PC-9 (cell line): ENCODE measurements at regions not wholly inside any gene's neighbourhood (a gene's known extent, or its start where the extent isn't known, plus 50 kb on each side); places are given as distances from the start of the nearest gene placed in this dataset.

Experiments used
- BruUV-seq: library from RNA; stranded (reverse); fragments of 400-500 nt; replicated peaks from 2 replicates; lab custom pipeline; 2021; lab: Mats Ljungman, UMichigan
- CTCF ChIA-PET: fragments of 300-600 bp; sonication (Branson Sonifier 250); formaldehyde crosslinking; loops from one replicate; lab custom pipeline; 2022; ENCODE audit warnings: antibody characterized with exemption; lab: Charles Lee
- POLR2A ChIA-PET: fragments of 300-600 bp; sonication (Branson Sonifier 250); formaldehyde crosslinking; loops from one replicate; lab custom pipeline; 2022; ENCODE audit warnings: antibody characterized with exemption; ENCODE audit not compliant: unreplicated experiment; lab: Charles Lee
- DNase-seq, 2 experiments: peaks; one replicate each; pipeline versions ENCODE4 v3.0.0 to v3.0.0-alpha.2; 2015 to 2022; ENCODE audit warnings: mixed read lengths in 1 of 2
- H2AFZ ChIP-seq: fragments of 200-600 bp; sonication (generic); 2 replicates; pipeline ENCODE4 v1.8.1; 2017; ENCODE audit warnings: antibody characterized with exemption
- H3F3A ChIP-seq: fragments of 200-600 bp; sonication (generic); 2 replicates; pipeline ENCODE4 v1.8.1; 2017; ENCODE audit warnings: antibody characterized with exemption, mild to moderate bottlenecking, low read depth; ENCODE audit not compliant: insufficient read depth
- H3K27ac ChIP-seq: fragments of 200-600 bp; sonication (generic); 2 replicates; pipeline ENCODE4 v1.6.1; 2016; ENCODE audit warnings: mixed run types
- H3K27me3 ChIP-seq: fragments of 200-600 bp; sonication (generic); 2 replicates; pipeline ENCODE4 v1.6.1; 2016; ENCODE audit warnings: low read depth, mixed run types; ENCODE audit not compliant: insufficient read depth
- H3K36me3 ChIP-seq: fragments of 200-600 bp; sonication (generic); 2 replicates; pipeline ENCODE4 v1.6.1; 2016; ENCODE audit warnings: low read depth, mixed run types
- H3K4me1 ChIP-seq: fragments of 200-600 bp; sonication (generic); replicated peaks from 2 replicates; pipeline ENCODE4 v1.6.1; 2016; ENCODE audit warnings: mixed run types; ENCODE audit not compliant: insufficient read depth
- H3K4me2 ChIP-seq: fragments of 200-600 bp; sonication (generic); 2 replicates; pipeline ENCODE4 v1.6.1; 2017; ENCODE audit warnings: mixed run types
- H3K4me3 ChIP-seq: fragments of 200-600 bp; sonication (generic); 2 replicates; pipeline ENCODE4 v1.6.1; 2016; ENCODE audit warnings: mixed run types
- H3K79me2 ChIP-seq: fragments of 200-600 bp; sonication (generic); 2 replicates; pipeline ENCODE4 v1.6.1; 2017; ENCODE audit warnings: low read depth, mixed run types
- H3K9me2 ChIP-seq: fragments of 200-600 bp; sonication (generic); 2 replicates; pipeline ENCODE4 v1.8.1; 2017; ENCODE audit warnings: mild to moderate bottlenecking; ENCODE audit not compliant: insufficient read depth
- H3K9me3 ChIP-seq: fragments of 200-600 bp; sonication (generic); 2 replicates; pipeline ENCODE4 v1.8.1; 2016; ENCODE audit warnings: low read depth; ENCODE audit not compliant: insufficient read depth
- H4K20me1 ChIP-seq: fragments of 200-600 bp; sonication (generic); 2 replicates; pipeline ENCODE4 v1.8.1; 2017; ENCODE audit not compliant: insufficient read depth
- CTCF ChIP-seq: fragments of 200-600 bp; sonication (generic); conservative IDR thresholded peaks from 2 replicates; pipeline ENCODE4 v1.6.1; 2017; ENCODE audit warnings: mixed run types, antibody characterized with exemption, mild to moderate bottlenecking, moderate library complexity
- EZH2 ChIP-seq: fragments of 200-600 bp; sonication (generic); IDR thresholded peaks from 2 replicates; pipeline ENCODE4 v1.8.0; 2017; ENCODE audit warnings: antibody characterized with exemption, low read depth
- intact Hi-C: fragments of 100-400 bp; cut with micrococcal nuclease; formaldehyde crosslinking; loops from one replicate; pipeline ENCODE4 v1.10.0; 2022; ENCODE audit not compliant: unreplicated experiment

- no peak for DNase-seq
- POLR2A ChIA-PET: no interaction called here
- TF ChIP-seq EZH2 (no peak), CTCF (no peak)
Observed at GRCh38 chr18:56118422-56118821, 520.0 kb downstream of the TXNL1 start.

DNA sequence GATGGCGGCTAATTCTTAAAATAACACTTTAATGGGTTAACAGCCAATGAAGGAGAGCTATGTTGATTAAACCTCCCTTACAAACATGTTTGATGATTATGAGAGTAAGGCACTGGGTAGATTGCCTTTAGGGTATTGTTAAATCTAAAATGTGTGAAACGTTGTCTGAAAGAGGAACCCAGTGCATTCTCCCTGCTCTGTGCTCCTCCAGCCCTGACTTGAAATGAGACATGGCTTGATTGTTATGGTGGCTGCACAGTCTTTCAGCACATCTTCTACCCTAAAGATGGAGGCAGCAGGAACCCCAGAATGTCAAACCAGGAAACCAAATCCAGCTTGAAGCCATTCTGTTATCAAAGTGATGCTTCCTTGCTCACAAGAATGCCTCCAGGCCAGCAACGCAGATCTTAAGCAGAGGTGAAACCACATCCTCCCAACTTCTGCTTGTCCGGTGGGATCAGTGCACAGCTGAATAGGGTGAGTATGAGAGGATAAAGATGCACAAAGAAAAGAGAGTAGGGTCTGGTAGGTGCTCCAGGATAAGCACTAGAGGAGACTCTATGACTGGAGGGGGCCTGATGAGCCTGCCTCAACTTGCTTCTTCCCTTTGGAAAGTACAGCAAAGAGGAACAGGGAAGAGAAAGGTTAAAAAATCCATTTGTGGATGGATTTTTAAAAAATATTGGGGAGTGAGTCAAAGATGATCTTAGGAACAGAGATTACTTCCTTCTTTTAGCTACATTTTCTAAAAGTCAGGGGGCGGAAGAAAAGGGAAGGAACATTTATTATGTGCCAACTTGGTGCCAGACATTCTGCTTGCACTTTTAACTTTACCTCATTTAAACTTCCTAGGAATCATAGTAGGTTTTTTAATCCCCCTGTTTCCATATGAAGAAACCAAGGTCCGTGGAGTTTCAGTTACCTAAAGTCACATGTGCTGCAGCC is 523.0 kb downstream of the TXNL1 start:
- Histone ChIP-seq H3K4me1 (peaks cover 21% of the 10 kb centered on the region), H3K27ac (no peak overlapping the region), H3K79me2 (no peaks in the 10 kb centered on the region), H3K4me2 (no peak overlapping the region), H3K9me2 (no peaks in the 10 kb centered on the region), H2AFZ (no peak overlapping the region), H3F3A (no peaks in the 10 kb centered on the region), H3K4me3 (no peak overlapping the region), H3K36me3 (no peaks in the 10 kb centered on the region), H3K27me3 (no peaks in the 10 kb centered on the region), H3K9me3 (no peaks in the 10 kb centered on the region), H4K20me1 (no peaks in the 10 kb centered on the region)
- intact Hi-C loops: no loop called here
- no peak for DNase-seq
- no TSS peak for BruUV-seq
- CTCF ChIA-PET: no interaction called here
- TF ChIP-seq EZH2 (no peak), CTCF (no peak)
- POLR2A ChIA-PET: no interaction called here

More at GRCh38 chr18:56118422-56118821, 520.0 kb downstream of the TXNL1 start:
- no peaks in the 10 kb centered on the region for H4K20me1 ChIP-seq
- no peaks in the 10 kb centered on the region for H3K79me2 ChIP-seq
- no peak overlapping the region for H3K4me3 ChIP-seq
- no peak overlapping the region for H3K4me2 ChIP-seq
- H3K4me1 ChIP-seq: peaks cover 6% of the 10 kb centered on the region
- no peaks in the 10 kb centered on the region for H3K9me3 ChIP-seq
- BruUV-seq: no TSS peak
- no peak overlapping the region for H2AFZ ChIP-seq
- H3K9me2 ChIP-seq: no peaks in the 10 kb centered on the region; the same call in 1 of the 2 replicates
- H3K36me3 ChIP-seq: no peaks in the 10 kb centered on the region
- no peaks in the 10 kb centered on the region for H3F3A ChIP-seq
- no peaks in the 10 kb centered on the region for H3K27me3 ChIP-seq
- intact Hi-C loops: no loop called here
- CTCF ChIA-PET: no interaction called here
- no peak overlapping the region for H3K27ac ChIP-seq

- Histone ChIP-seq H2AFZ (no peak overlapping the region), H3K9me3 (no peaks in the 10 kb centered on the region), H3F3A (no peaks in the 10 kb centered on the region), H4K20me1 (no peaks in the 10 kb centered on the region), H3K9me2 (no peaks in the 10 kb centered on the region), H3K79me2 (no peaks in the 10 kb centered on the region), H3K36me3 (no peaks in the 10 kb centered on the region), H3K4me3 (no peak overlapping the region), H3K4me2 (0 out of 2 replicates have a peak overlapping the region, but pooled peaks have one; percentile 15), H3K27ac (no peak overlapping the region), H3K27me3 (no peaks in the 10 kb centered on the region), H3K4me1 (peaks cover 21% of the 10 kb centered on the region)
- ChIA-PET CTCF (no interaction called here), POLR2A (no interaction called here)
- TF ChIP-seq CTCF: no peak
- no peak for TF ChIP-seq EZH2
- intact Hi-C loops: no loop called here
- no peak for DNase-seq
- BruUV-seq: no TSS peak
Observed at GRCh38 chr18:56112984-56113383, 525.0 kb upstream of the TCF4 start.
